GM12878 (cell line): ENCODE measurements at regions not wholly inside any gene's neighbourhood (a gene's known extent, or its start where the extent isn't known, plus 50 kb on each side); places are given as distances from the start of the nearest gene placed in this dataset.

ENCODE experiments used
- ATAC-seq: fragments of 200-7000 bp; cut with Tn5 transposase; 3 replicates; pipeline ENCODE4 v1.9.1; 2020; ENCODE audit warnings: mild to moderate bottlenecking, moderate library complexity
- BruUV-seq: library from RNA; stranded (reverse); fragments of 400-500 nt; replicated peaks from 2 replicates; lab custom pipeline; 2021; lab: Mats Ljungman, UMichigan
- CTCF ChIA-PET: fragments of 300-600 bp; sonication (Branson Sonifier 250); formaldehyde crosslinking; extraction: SDS; loops from one replicate; lab custom pipeline; 2021; ENCODE audit warnings: inconsistent platforms; lab: Yijun Ruan, JAX
- POLR2A ChIA-PET: fragments of 350-600 bp; formaldehyde crosslinking; extraction: SDS; loops from one replicate; lab custom pipeline; 2021; ENCODE audit warnings: inconsistent platforms; lab: Charles Lee
- RAD21 ChIA-PET: fragments of 300-600 bp; sonication (Branson Sonifier 250); formaldehyde crosslinking; loops from one replicate; lab custom pipeline; 2023; ENCODE audit warnings: antibody characterized with exemption; ENCODE audit not compliant: unreplicated experiment; lab: Charles Lee
- SMC1A ChIA-PET: fragments of 300-600 bp; sonication (Branson Sonifier 250); formaldehyde crosslinking; loops from one replicate; lab custom pipeline; 2023; ENCODE audit not compliant: unreplicated experiment, uncharacterized antibody; lab: Charles Lee
- DNase-seq: peaks from one replicate; pipeline ENCODE4 v3.0.0-alpha.2; 2011; ENCODE audit warnings: low read depth, low spot score
- FAIRE-seq: peaks from 3 replicates; lab custom pipeline; 2011; peaks lifted over from hg19 to GRCh38; lab: Jason Lieb, UNC
- H2AFZ ChIP-seq: 2 replicates; pipeline ENCODE4 v1.6.0; 2011; ENCODE audit warnings: low read depth, low read length, control low read depth; ENCODE audit not compliant: control insufficient read depth
- H3K27ac ChIP-seq: 2 replicates; pipeline ENCODE4 v1.5.1; 2011; ENCODE audit warnings: control low read depth; ENCODE audit not compliant: control insufficient read depth, insufficient read depth
- H3K27me3 ChIP-seq, 2 experiments: replicated peaks in 1 of 2; 2 replicates each; pipeline versions ENCODE4 v1.6.0 to v1.6.1; 2011; ENCODE audit warnings: low read length in 1 of 2; ENCODE audit not compliant: control insufficient read depth in 2 of 2, insufficient read depth in 2 of 2
- H3K36me3 ChIP-seq, 2 experiments: 2 replicates each; pipeline ENCODE4 v1.5.1; 2011; ENCODE audit warnings: low read length in 1 of 2; ENCODE audit not compliant: control insufficient read depth in 2 of 2, insufficient read depth in 2 of 2
- H3K4me1 ChIP-seq: 2 replicates; pipeline ENCODE4 v1.6.1; 2011; ENCODE audit warnings: mild to moderate bottlenecking, low read length, moderate library complexity, mixed read lengths; ENCODE audit not compliant: control insufficient read depth, insufficient read depth
- H3K4me2 ChIP-seq: 2 replicates; pipeline ENCODE4 v1.6.0; 2011; ENCODE audit warnings: control low read depth; ENCODE audit not compliant: control insufficient read depth, insufficient read depth
- H3K4me3 ChIP-seq: fragments of 200-600 bp; sonication (generic); 2 replicates; pipeline ENCODE4 v1.5.1; 2016
- H3K79me2 ChIP-seq: 2 replicates; pipeline ENCODE4 v1.6.0; 2011; ENCODE audit warnings: low read length; ENCODE audit not compliant: control insufficient read depth, insufficient read depth
- H3K9ac ChIP-seq: 2 replicates; pipeline ENCODE4 v1.8.0; 2011; ENCODE audit warnings: low read length, control low read depth, mixed read lengths; ENCODE audit not compliant: control insufficient read depth, insufficient read depth
- H3K9me3 ChIP-seq: replicated peaks from 3 replicates; pipeline ENCODE4 v1.5.1; 2011; ENCODE audit warnings: mild to moderate bottlenecking, low read length; ENCODE audit not compliant: control insufficient read depth, insufficient read depth
- H4K20me1 ChIP-seq: 2 replicates; pipeline ENCODE4 v1.6.0; 2011; ENCODE audit not compliant: control insufficient read depth, insufficient read depth
- ASH2L ChIP-seq: fragments of 300-600, 200-600 bp; sonication (generic); IDR thresholded peaks from 2 replicates; pipeline ENCODE4 v1.6.1; 2017; ENCODE audit warnings: low read depth, mild to moderate bottlenecking, borderline replicate concordance
- BHLHE40 ChIP-seq, 2 experiments: fragments of 450-650 bp in 1 of 2; IDR thresholded peaks; 2 replicates each; pipeline ENCODE4 v1.6.1; 2011 to 2017; ENCODE audit warnings: low read depth in 2 of 2, borderline replicate concordance in 1 of 2, improper control_type of control experiment in 1 of 2, low read length in 1 of 2, mild to moderate bottlenecking in 1 of 2
- BRCA1 ChIP-seq: IDR thresholded peaks from 2 replicates; pipeline ENCODE4 v1.6.1; 2011; ENCODE audit warnings: low read depth, low read length, improper control_type of control experiment
- CHD1 ChIP-seq: IDR thresholded peaks from 2 replicates; pipeline ENCODE4 v1.6.1; 2012; ENCODE audit warnings: low read depth, low read length, improper control_type of control experiment
- CUX1 ChIP-seq: IDR thresholded peaks from 2 replicates; pipeline ENCODE4 v1.6.1; 2012; ENCODE audit warnings: improper control_type of control experiment, low read depth, low read length; ENCODE audit not compliant: insufficient replicate concordance
- IRF4 ChIP-seq: IDR thresholded peaks from 2 replicates; pipeline ENCODE4 v1.6.1; 2011; ENCODE audit warnings: low read depth, low read length
- RAD21 ChIP-seq: IDR thresholded peaks from 2 replicates; pipeline ENCODE4 v1.6.1; 2011; ENCODE audit warnings: mild to moderate bottlenecking, low read depth, low read length, moderate library complexity; ENCODE audit not compliant: insufficient read depth
- SRF ChIP-seq, 2 experiments: IDR thresholded peaks; 2 replicates each; pipeline ENCODE4 v1.6.1; 2011; ENCODE audit warnings: low read depth in 2 of 2, low read length in 2 of 2, mild to moderate bottlenecking in 1 of 2, moderate library complexity in 1 of 2
- SUPT20H ChIP-seq: IDR thresholded peaks from 2 replicates; pipeline ENCODE4 v1.6.1; 2011; ENCODE audit warnings: low read depth, mild to moderate bottlenecking, low read length, moderate library complexity, borderline replicate concordance; ENCODE audit not compliant: control insufficient read depth
- TBL1XR1 ChIP-seq: IDR thresholded peaks from 2 replicates; pipeline ENCODE4 v1.6.1; 2012; ENCODE audit warnings: low read depth, low read length, improper control_type of control experiment
- in situ Hi-C: fragments of 300-500 bp; cut with MboI; formaldehyde crosslinking; loops from 9 replicates; pipeline ENCODE4 v1.14.3; 2018; ENCODE audit warnings: mixed read lengths
- intact Hi-C: fragments of 100-400 bp; cut with micrococcal nuclease; formaldehyde crosslinking; loops from one replicate; pipeline ENCODE4 v1.14.2; 2022; ENCODE audit not compliant: unreplicated experiment

GRCh38 chr3:124455891-124456290 lies 274.4 kb upstream of the UMPS start:
- H2AFZ ChIP-seq, result no peak overlapping the region
- H3K79me2 ChIP-seq, result no peaks in the 10 kb centered on the region
- no TSS peak for BruUV-seq
- ChIA-PET SMC1A (interaction anchor here (1.6 kb wide), 1 partner anchor 10 kb away, joined by 3 read pairs; no protein-coding TSS in a partner anchor), POLR2A (no interaction called here), CTCF (interaction anchor here (1.7 kb wide), 1 partner anchor 12 kb away, joined by 5 read pairs; no protein-coding TSS in a partner anchor), RAD21 (no interaction called here)
- DNase-seq, result no peak
- FAIRE-seq, result no peak
- no peak for ATAC-seq
- intact Hi-C loops, result no loop called here
- TF ChIP-seq CUX1 (no peak), ASH2L (no peak), TBL1XR1 (no peak), RAD21 (no peak), BRCA1 (no peak), SRF (IDR thresholded peaks at IDR 0.05; ENCODE audit: low read depth in 2 of 2, low read length in 2 of 2) (no peak), IRF4 (no peak), CHD1 (no peak), SUPT20H (no peak), BHLHE40 (IDR thresholded peaks at IDR 0.05; ENCODE audit: borderline replicate concordance in 1 of 2, low read depth in 2 of 2, low read length in 1 of 2) (no peak)
- H3K9me3 ChIP-seq, result no peaks in the 10 kb centered on the region
- in situ Hi-C loops, result no loop called here
- H3K36me3 ChIP-seq, result no peaks in the 10 kb centered on the region
- no peaks in the 10 kb centered on the region for H4K20me1 ChIP-seq
- no peak overlapping the region for H3K9ac ChIP-seq
- no peak overlapping the region for H3K27ac ChIP-seq
- no peaks in the 10 kb centered on the region; a peak in 1 of 4 replicates for H3K27me3 ChIP-seq
- H3K4me3 ChIP-seq, result no peak overlapping the region
- no peak overlapping the region for H3K4me2 ChIP-seq
- peaks cover 3% of the 10 kb centered on the region; the same call in 1 of the 2 replicates for H3K4me1 ChIP-seq
